Common myeloid progenitor, CD34-positive (primary cell): ENCODE measurements at regions not wholly inside any gene's neighbourhood (a gene's known extent, or its start where the extent isn't known, plus 50 kb on each side); places are given as distances from the start of the nearest gene placed in this dataset.

Experiments
- CTCF ChIA-PET: fragments of 350-600 bp; sonication (Branson Sonifier 250); formaldehyde crosslinking; loops from one replicate; lab custom pipeline; 2021; ENCODE audit warnings: antibody characterized with exemption; lab: Charles Lee
- POLR2A ChIA-PET: fragments of 350-600 bp; sonication (Branson Sonifier 250); formaldehyde crosslinking; loops from one replicate; lab custom pipeline; 2021; ENCODE audit warnings: antibody characterized with exemption; lab: Charles Lee
- DNase-seq, 3 donors: peaks; one replicate each; pipeline versions ENCODE4 v3.0.0 to v3.0.0-alpha.2; 2013
- H3K27ac ChIP-seq, 2 experiments: 1 replicate in 1 of 2; 2 replicates in 1 of 2; pipeline ENCODE4 v1.7.0; 2013; ENCODE audit warnings: inconsistent platforms in 2 of 2, low read length in 2 of 2, mild to moderate bottlenecking in 2 of 2, low read depth in 1 of 2, moderate library complexity in 1 of 2; ENCODE audit not compliant: severe bottlenecking in 2 of 2, insufficient read depth in 1 of 2, poor library complexity in 1 of 2
- H3K27me3 ChIP-seq, 5 experiments: replicated peaks in 2 of 5; 1 replicate in 3 of 5; 2 replicates in 2 of 5; pipeline versions ENCODE4 v1.6.1 to v1.7.0; 2013; ENCODE audit warnings: low read length in 4 of 5, mild to moderate bottlenecking in 2 of 5, moderate library complexity in 2 of 5, inconsistent platforms in 1 of 5; ENCODE audit not compliant: insufficient read depth in 5 of 5, control insufficient read depth in 4 of 5
- H3K36me3 ChIP-seq, 4 experiments: 1 replicate in 2 of 4; 2 replicates in 2 of 4; pipeline versions ENCODE4 v1.6.1 to v1.7.0; 2013; ENCODE audit warnings: low read length in 3 of 4, control low read depth in 1 of 4, mild to moderate bottlenecking in 1 of 4; ENCODE audit not compliant: control insufficient read depth in 4 of 4, insufficient read depth in 4 of 4
- H3K4me1 ChIP-seq, 4 experiments: 1 replicate in 3 of 4; 2 replicates in 1 of 4; pipeline versions ENCODE4 v1.6.1 to v1.7.1; 2013; ENCODE audit warnings: low read length in 3 of 4, mild to moderate bottlenecking in 3 of 4, control low read depth in 1 of 4, inconsistent platforms in 1 of 4, moderate library complexity in 1 of 4; ENCODE audit not compliant: control insufficient read depth in 4 of 4, insufficient read depth in 4 of 4; ENCODE audit errors: control extremely low read depth in 1 of 4
- H3K4me3 ChIP-seq, 7 experiments: 1 replicate in 4 of 7; 2 replicates in 3 of 7; pipeline versions ENCODE4 v1.5.1 to v1.7.0; 2013; ENCODE audit warnings: mild to moderate bottlenecking in 7 of 7, low read length in 6 of 7, moderate library complexity in 6 of 7, inconsistent platforms in 2 of 7, low read depth in 2 of 7, control low read depth in 1 of 7; ENCODE audit not compliant: insufficient read depth in 4 of 7, control insufficient read depth in 1 of 7; ENCODE audit errors: extremely low read depth in 1 of 7
- H3K9me3 ChIP-seq, 5 experiments: 1 replicate in 4 of 5; 2 replicates in 1 of 5; pipeline versions ENCODE4 v1.6.1 to v1.7.1; 2013; ENCODE audit warnings: low read length in 4 of 5, mild to moderate bottlenecking in 2 of 5, inconsistent platforms in 1 of 5, low read depth in 1 of 5, moderate library complexity in 1 of 5; ENCODE audit not compliant: control insufficient read depth in 4 of 5, insufficient read depth in 2 of 5; ENCODE audit errors: control extremely low read depth in 1 of 5
- WGBS: methylation state at CpG from one replicate; pipeline ENCODE4 v1.1.5; 2013; ENCODE audit not compliant: insufficient coverage; 5-methylcytosine and 5-hydroxymethylcytosine counted together

GRCh38 chr5:74355041-74355824, 285.3 kb downstream of the ENC1 start:
- ChIA-PET POLR2A (no interaction called here), CTCF (no interaction called here)
- H3K4me3 ChIP-seq, result no peak overlapping the region
- WGBS, result 97% methylated on average over 5 of the region's 6 CpGs
- no peaks in the 10 kb centered on the region for H3K4me1 ChIP-seq
- DNase-seq, result no peak
- no peak overlapping the region for H3K27ac ChIP-seq
- peaks cover 0 to 6% (median 0%) of the 10 kb centered on the region in 5 experiments for H3K27me3 ChIP-seq
- peaks cover 0 to 5% (median 0%) of the 10 kb centered on the region in 5 experiments for H3K9me3 ChIP-seq
- no peaks in the 10 kb centered on the region for H3K36me3 ChIP-seq

GRCh38 chr5:74352256-74352655, 288.3 kb downstream of the ENC1 start:
- Histone ChIP-seq H3K36me3 (no peaks in the 10 kb centered on the region), H3K4me1 (no peaks in the 10 kb centered on the region), H3K27ac (no peak overlapping the region), H3K27me3 (peaks cover 0 to 6% (median 0%) of the 10 kb centered on the region in 5 experiments), H3K9me3 (peaks cover 0 to 5% (median 0%) of the 10 kb centered on the region in 5 experiments), H3K4me3 (no peak overlapping the region)
- WGBS, result no CpG with 5 or more reads among the region's 4 CpGs
- no peak for DNase-seq
- CTCF ChIA-PET, result no interaction called here
- POLR2A ChIA-PET, result no interaction called here

DNA sequence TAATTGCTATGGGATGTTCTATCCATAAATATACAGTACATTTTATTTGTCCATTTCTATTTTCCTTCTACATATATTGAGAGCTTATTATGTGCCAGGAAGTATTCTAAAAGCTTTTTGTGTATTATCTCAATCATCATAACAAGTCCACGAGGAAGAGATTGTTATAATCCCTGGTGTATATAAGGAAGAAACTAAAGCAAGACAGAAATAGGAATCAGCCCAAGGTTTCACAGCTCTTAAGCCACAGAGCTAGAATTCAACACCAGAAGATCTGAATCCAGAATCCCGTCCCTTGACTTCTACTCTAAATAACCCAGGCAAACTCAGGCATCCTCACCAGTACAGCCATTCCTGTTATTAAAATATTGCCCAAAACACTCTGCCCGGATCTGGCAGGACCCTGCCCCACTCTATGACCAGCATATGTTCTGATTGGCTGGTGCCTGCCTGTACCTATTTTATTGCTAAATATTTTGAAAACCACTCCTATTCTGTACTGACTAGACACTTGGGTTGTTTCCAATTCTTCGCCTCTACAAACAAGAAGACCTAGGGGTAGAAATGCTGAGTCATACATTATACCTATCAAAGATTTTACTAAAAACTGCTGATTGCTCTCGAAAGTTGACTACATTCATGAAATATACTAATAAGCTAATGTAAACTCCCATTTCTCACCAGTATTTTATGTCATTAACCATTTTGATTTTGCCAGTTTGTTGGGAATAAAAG, 297.4 kb downstream of the ENC1 start:
- WGBS, result 100% methylated on average over 1 of the region's 5 CpGs

GRCh38 chr5:74342182-74342581, 298.3 kb downstream of the ENC1 start:
- 23% methylated on average over 2 of the region's 2 CpGs for WGBS
- Histone ChIP-seq H3K27ac (no peak overlapping the region), H3K27me3 (peaks cover 0 to 25% (median 2%) of the 10 kb centered on the region in 5 experiments), H3K9me3 (no peaks in the 10 kb centered on the region), H3K36me3 (no peaks in the 10 kb centered on the region), H3K4me3 (no peak overlapping the region), H3K4me1 (no peaks in the 10 kb centered on the region)
- ChIA-PET CTCF (interaction anchor here (1.3 to 1.4 kb wide), 2 partner anchors 26 to 298 kb away, joined by 3 read pairs; partner anchors contain the start of gene ENC1), POLR2A (interaction anchor here (1.0 kb wide), 1 partner anchor 16 kb away, joined by 3 read pairs; no protein-coding TSS in a partner anchor)
- no peak for DNase-seq

More for the DNA sequence above, 297.4 kb downstream of the ENC1 start:
- peak in 1 of 3 donors; percentile 24 for DNase-seq
- peaks cover 0 to 15% (median 2%) of the 10 kb centered on the region in 5 experiments for H3K27me3 ChIP-seq
- no peak overlapping the region for H3K4me3 ChIP-seq
- no peaks in the 10 kb centered on the region for H3K36me3 ChIP-seq
- ChIA-PET CTCF (interaction anchor here (0.8 to 1.1 kb wide), 2 partner anchors 37 to 939 kb away, joined by 3 read pairs; no protein-coding TSS in a partner anchor), POLR2A (no interaction called here)
- no peak overlapping the region for H3K27ac ChIP-seq
- H3K9me3 ChIP-seq, result no peaks in the 10 kb centered on the region
- no peaks in the 10 kb centered on the region for H3K4me1 ChIP-seq

- 100% methylated on average over 2 of the region's 2 CpGs for WGBS
- no peak overlapping the region for H3K4me3 ChIP-seq
- H3K27ac ChIP-seq, result no peak overlapping the region
- POLR2A ChIA-PET, result interaction anchor here (1.0 kb wide), 1 partner anchor 15 kb away, joined by 3 read pairs; no protein-coding TSS in a partner anchor
- no peaks in the 10 kb centered on the region for H3K36me3 ChIP-seq
- peaks cover 0 to 28% (median 2%) of the 10 kb centered on the region in 5 experiments for H3K27me3 ChIP-seq
- H3K4me1 ChIP-seq, result no peaks in the 10 kb centered on the region
- H3K9me3 ChIP-seq, result no peaks in the 10 kb centered on the region
- no peak for DNase-seq
- CTCF ChIA-PET, result interaction anchor here (1.3 to 1.4 kb wide), 2 partner anchors 25 to 299 kb away, joined by 3 read pairs; partner anchors contain the start of gene ENC1
Observed at GRCh38 chr5:74341221-74341620, 299.3 kb downstream of the ENC1 start.

- POLR2A ChIA-PET, result no interaction called here
- 100% methylated on average over 5 of the region's 5 CpGs for WGBS
- CTCF ChIA-PET, result interaction anchor here (0.6 to 1.4 kb wide), 2 partner anchors 24 to 30 kb away, joined by 3 read pairs; no protein-coding TSS in a partner anchor
Observed at GRCh38 chr5:74340476-74340875, 300.1 kb downstream of the ENC1 start.

More at GRCh38 chr5:74340476-74340875, 300.1 kb downstream of the ENC1 start:
- H3K9me3 ChIP-seq, result no peaks in the 10 kb centered on the region
- DNase-seq, result no peak
- H3K4me1 ChIP-seq, result no peaks in the 10 kb centered on the region
- H3K27me3 ChIP-seq, result peaks cover 0 to 28% (median 2%) of the 10 kb centered on the region in 5 experiments
- no peak overlapping the region for H3K27ac ChIP-seq
- H3K36me3 ChIP-seq, result no peaks in the 10 kb centered on the region
- no peak overlapping the region for H3K4me3 ChIP-seq
